GM21786 (cell line): ENCODE measurements at regions not wholly inside any gene's neighbourhood (a gene's known extent, or its start where the extent isn't known, plus 50 kb on each side); places are given as distances from the start of the nearest gene placed in this dataset.
A peak's percentile ranks its signal among the peaks of the same experiment; 100 is the strongest.

ENCODE experiments used
- ATAC-seq: cut with Tn5 transposase; IDR thresholded peaks from one replicate; pipeline ENCODE4 v1.9.1; 2021; ENCODE audit not compliant: unreplicated experiment

- ATAC-seq, result no peak
Observed at GRCh38 chr11:91686700-91687099, 537.9 kb upstream of the FAT3 start.

- no peak for ATAC-seq
Observed at GRCh38 chr11:91686281-91686680, 538.3 kb upstream of the FAT3 start.

GRCh38 chr11:91673705-91674104 is 550.9 kb upstream of the FAT3 start:
- no peak for ATAC-seq

DNA sequence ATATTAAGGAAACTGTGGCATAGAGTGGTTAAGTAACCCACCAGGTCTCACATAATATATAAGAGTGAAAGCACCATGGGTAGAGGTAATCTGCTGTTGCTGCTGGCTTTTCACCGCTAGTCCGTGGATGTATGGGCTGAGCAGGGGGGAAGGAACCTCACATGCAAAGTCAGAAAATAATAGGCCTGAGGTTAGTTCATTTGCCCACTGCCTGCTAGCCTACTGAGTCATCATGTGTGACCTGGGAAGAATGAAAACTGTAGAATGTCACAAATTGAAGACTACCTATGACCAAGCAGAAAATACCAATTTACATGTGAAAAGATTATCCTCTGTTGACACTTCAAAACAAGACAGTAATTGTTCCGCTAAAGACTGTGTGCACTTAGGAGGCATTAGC is 560.1 kb upstream of the FAT3 start:
- ATAC-seq, result no peak

GRCh38 chr11:91660036-91660435 is 564.6 kb upstream of the FAT3 start:
- ATAC-seq, result no peak

GRCh38 chr11:91654686-91655085 is 569.9 kb upstream of the FAT3 start:
- ATAC-seq, result no peak

DNA sequence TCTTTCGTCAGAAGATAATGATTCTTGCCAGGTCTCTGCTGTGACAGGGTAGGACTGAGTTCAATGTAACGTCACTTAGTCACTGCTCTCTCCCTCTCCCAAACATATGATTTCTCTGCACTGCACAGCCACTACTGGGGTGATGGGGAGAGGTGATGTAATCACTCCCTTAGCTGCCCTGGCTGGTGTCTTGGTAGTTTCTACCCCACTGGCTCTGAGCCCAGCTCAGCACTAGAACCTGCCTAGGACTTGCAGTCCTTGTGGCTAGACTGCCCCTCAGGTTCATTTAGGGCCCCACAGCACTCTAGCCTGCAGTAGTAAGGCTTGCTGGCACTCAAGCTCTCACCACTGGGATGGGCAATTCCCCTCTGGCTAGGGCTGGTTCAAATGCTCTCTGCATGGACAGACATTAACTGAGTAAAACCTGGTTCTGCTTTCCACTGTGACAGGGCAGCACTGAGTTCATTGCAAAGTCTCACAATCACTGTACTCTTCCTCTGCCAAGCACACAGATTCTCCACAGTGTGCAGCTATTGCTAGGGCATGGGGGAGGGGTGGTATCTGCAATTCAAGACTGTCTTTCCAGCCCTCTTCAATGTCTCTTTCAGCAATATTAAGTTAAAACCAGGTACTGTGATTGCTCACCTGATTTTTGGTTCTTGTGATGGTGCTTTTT is 571.4 kb upstream of the FAT3 start:
- ATAC-seq, result peak; percentile 59

DNA sequence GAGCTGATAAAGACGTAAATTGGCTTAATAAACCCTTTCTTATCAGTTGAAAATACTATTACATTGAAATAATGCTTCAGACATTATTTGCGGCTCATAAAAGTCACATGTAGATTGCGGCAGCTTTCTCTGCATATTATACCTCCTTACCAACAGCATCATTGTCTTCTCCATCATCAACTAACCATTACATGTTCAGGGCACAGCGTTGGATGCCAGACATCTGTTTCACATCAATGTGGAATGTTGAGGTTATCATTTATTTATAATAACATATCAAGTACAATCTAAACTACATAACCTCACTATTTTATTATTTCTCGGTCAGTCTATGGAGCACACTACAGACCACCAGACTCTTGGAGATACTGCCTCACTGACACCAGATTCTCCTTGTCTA is 573.8 kb upstream of the FAT3 start:
- ATAC-seq, result no peak

- peak; percentile 76 for ATAC-seq
Observed at GRCh38 chr11:91641153-91641552, 583.5 kb upstream of the FAT3 start.

DNA sequence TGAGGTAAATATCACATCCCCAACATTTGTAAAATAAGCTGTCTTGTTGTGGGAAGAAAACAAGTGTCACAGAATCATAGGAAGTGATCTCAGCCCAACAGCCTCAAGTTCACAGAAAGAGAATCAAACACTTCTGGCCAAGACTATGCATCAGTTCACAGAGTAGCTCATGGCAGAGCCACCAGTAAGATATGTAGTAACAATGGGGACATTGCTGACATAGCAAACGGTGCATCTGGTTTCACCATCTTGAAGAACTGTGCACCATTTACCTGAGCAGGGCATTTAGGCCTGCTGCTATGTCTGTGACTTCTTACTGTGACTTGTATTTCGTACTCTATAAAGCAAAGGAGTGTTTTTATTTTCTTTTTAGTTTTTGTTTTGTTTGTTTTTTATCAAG is 585.3 kb upstream of the FAT3 start:
- peak; percentile 38 for ATAC-seq

DNA sequence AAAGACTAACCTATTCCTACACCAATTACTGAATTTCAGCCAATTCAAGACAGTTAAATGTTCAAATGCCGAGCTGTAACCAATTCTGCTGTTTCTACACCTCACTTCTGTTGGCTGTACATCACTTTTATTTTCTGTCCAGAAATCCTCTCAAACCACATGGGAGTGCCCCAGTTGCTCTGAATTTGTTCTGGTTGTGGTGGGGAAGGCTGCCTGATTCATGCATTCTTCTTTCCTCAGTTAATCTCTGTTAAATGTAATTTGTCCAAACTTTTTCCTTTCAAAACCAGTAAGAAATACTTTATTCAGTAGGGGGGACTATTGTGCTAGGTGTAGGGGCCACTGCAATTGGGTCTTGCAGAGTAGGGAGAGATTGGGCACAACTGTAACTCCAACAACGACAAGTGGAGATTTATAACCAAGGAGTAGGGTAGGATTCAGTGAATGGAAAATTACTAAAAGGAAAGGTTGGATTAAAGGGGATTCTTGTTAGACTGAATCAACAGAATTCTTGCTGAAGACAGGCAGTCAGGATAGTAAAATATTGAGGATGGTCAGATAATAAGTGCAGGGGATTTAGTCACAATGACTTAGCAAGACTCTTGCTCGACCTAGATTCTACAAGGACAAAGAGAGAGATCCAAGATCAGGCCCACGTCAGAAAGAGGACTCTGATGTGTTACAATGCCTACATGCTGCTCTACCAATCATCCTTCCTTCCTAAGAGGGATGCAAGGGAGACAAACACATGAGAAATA is 593.5 kb upstream of the FAT3 start:
- ATAC-seq, result no peak

DNA sequence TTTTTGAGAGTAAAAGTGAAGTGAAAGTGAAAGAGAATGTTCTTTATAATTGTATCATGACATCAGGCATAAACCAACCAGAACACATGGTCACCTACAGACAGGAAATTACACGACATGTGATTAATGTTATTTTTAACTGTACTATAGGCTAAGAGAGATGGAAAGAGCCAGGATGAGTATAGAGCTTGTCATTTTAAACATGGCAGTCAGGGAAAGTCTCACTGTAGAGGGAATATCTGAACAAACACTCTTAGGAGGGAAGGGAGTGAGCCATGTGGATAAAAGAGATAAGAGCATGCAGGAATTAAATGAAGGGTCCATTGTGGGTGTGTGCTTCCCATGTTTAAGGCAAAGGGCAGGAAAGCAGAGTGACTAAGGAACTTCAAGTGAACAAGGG is 599.1 kb upstream of the FAT3 start:
- no peak for ATAC-seq

- no peak for ATAC-seq
Observed at GRCh38 chr11:91624021-91624420, 600.6 kb upstream of the FAT3 start.

DNA sequence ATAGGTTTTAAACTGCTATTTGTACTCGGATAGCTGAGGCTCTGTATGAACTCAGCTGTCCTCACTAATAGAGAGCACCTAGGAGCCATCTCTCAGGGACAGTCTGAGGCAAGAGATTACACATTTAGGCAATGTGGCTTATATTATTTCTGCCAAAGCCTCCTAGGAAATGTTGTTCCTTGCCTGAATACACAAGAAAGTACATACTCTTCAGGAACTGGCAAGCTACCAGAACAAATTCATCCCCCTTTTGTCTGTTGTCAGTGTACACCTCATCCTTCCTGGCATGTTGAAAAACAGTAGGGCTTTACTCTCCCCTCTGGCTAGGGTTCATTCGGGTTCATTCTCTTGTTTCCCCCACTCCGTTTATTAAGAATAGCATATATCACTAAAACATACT is 615.9 kb upstream of the FAT3 start:
- ATAC-seq, result no peak

GRCh38 chr11:91596111-91596510 is 628.5 kb upstream of the FAT3 start:
- no peak for ATAC-seq

DNA sequence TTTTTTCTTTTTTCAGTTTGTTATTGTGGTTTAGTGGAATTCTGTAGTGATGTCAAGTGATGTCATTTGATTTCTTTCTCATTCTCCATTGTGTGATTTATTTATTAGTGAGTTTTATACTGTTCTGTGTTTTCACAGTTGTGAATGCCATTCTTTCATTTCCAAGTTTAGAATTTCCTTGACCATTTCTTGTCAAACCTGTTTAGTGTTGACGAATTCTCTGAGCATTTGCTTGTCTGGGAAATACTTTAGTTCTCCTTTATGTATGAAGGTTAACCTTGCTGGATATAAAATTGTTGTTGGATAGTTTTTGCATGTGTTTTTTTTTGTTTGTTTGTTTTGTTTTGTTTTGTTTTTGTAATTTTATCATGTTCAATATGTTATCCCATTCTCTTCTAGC is 633.6 kb upstream of the FAT3 start:
- ATAC-seq, result no peak

DNA sequence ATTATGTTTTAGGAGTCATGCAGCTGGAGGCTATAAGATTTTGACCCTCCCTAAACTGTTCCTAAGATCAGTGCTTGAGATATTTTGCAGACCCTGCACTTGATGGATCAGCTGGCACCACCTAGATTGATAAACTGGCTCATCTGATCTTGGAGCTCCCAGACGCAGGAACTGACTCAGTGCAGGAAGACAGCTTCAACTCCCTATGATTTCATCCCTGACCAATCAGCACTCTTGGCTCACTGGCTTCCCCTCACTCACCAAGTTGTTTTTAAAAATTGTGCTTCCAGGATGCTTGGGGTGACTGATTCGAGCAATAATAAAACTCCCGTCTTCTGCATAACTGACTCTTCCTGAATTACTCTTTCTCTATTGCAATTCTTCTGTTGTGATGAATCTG is 637.5 kb upstream of the FAT3 start:
- no peak for ATAC-seq

DNA sequence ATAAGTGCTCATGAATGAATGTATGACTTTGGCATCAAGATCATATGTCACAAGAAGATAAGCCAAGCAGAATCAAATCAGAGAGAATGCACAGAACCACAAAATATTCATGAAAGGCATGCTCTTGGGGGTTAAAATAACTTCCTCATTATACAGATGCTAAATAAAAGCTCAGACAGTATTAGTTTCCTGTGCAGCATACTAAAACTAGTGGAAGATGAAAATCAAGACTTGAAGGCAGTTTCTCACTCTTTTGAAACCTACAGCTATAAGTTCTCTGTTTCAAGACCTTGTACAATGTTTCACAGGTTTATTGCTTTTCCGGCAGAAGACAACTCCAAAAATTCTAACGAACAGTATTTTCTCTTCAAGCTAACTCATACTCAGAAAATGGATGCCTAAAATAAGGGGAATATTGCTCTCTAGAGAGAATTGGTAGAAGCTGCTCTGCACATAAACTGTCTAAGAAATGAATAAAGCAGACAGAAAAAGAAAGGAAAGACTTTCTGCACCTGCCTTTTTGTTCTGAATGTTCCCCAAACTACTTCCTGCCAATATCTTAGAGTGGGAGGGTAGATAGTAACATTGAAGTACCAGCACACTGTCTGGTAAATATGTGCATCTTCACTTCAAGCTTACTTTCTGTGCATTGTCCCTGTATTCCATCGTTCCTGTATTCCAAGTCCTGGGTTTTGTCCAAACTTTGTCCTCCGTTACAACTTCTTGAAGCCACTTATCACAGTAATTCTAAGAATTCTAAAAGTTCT is 639.4 kb upstream of the FAT3 start:
- peak; percentile 65 for ATAC-seq

- ATAC-seq, result no peak
Observed at GRCh38 chr11:91563176-91563575, 661.4 kb upstream of the FAT3 start.

DNA sequence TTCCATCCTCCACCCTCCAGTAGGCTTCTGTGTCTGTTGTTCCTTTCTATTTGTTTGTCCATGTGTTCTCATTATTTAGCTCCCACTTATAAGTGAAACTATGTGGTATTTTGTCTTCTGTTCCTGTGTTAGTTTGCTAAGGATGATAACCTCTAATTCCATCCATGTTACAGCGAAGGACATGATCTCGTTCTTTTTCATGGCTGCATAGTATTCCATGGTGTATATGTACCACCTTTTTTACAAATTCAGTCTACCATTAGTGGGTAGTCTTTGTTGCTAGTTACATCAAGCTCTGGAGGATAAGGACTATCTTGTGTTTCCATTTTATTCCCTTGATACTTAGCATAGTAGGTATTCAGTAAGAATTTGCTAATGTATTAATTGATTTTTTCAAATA is 664.2 kb upstream of the FAT3 start:
- ATAC-seq, result no peak

GRCh38 chr11:91538065-91538464 is 686.6 kb upstream of the FAT3 start:
- ATAC-seq, result no peak

DNA sequence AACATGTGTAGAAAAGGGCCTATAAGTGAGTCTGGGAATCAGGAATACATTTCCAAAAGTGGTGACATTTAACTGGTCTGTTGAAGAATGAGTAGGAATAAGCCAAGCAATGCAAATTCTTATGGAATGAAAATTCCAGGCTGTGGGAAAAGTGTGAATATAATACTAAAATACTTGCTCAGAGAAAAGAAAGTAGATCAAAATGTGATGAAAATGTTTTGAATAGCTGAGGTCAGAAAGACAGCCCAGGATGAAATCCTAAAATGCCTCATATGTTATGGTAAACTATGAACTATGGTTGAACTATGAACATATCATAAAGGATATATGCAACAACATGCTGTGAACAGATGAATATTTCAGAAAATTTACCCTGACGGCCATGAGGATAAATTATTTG is 688.3 kb upstream of the FAT3 start:
- no peak for ATAC-seq
